HG03045 (cell line): ENCODE measurements at regions not wholly inside any gene's neighbourhood (a gene's known extent, or its start where the extent isn't known, plus 50 kb on each side); places are given as distances from the start of the nearest gene placed in this dataset.
"Not testable (repeated sequence)": the region's sequence is repeated elsewhere in the genome, so short reads cannot be mapped to it uniquely, and the experiment has no call there.

Source experiments
- ATAC-seq: cut with Tn5 transposase; IDR thresholded peaks from one replicate; pipeline ENCODE4 v1.9.1; 2021; ENCODE audit warnings: mild to moderate bottlenecking, moderate library complexity; ENCODE audit not compliant: unreplicated experiment

DNA sequence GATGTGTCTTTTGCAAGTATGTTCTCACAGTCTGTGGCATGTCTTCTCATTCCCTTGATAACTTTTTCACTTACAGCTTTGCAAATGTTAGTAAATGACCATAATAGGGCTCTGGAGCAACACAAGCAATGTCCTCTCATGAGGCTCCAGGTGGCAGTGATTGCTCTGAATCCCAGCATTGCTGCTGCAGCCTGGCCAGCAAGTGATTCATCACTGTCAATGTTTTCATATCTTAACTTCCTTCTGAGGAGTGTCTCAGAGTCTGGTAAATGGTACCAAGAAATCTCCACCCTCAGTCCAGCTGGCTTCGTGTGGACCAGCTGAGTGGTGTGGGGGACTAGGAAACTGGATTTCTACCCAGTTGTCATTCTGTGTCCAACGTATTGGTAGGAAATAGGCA lies 139.6 kb downstream of the MYLK4 start:
- no peak for ATAC-seq

DNA sequence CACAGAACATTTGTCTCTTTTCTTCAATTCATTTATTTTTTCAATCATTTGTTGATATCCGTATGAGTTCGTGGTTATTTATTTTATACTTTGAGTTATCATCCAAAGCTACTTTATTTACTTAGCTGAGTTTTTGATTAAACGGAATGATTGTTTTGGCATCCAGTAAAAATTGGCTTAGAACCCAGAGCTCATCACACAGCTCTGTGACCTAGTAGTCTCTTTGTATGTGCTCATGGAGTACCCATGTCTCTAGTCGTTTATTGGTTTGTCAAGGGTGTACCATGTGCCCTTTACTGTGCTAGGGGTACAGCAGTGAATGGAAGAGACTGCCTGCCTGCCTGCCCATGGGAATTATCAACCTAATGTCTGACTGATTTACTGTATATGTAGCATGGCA lies 142.2 kb downstream of the MYLK4 start:
- no peak for ATAC-seq

GRCh38 chr6:2600363-2600762 lies 150.4 kb downstream of the MYLK4 start:
- no peak for ATAC-seq

DNA sequence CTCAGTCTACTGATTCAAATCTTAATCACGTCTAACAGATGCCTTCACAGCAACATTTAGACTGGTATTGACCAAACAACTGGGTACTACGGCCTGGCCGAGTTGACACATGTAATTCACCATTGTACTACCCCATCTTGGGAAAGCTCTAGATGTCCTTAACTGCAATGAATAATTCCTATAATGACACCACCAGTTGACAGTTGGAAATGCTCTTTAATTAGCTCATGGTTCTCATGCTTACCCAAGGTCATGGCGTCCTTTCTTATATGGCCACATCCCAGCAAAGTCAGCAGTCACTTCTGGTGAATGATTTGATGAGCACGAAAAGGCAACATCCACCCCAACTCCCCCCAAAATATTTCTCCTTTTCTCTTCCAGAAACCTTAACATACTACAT lies 150.9 kb downstream of the MYLK4 start:
- ATAC-seq, result no peak

- no peak for ATAC-seq
These were observed 151.9 kb downstream of the MYLK4 start for GRCh38 chr6:2598867-2599266.

DNA sequence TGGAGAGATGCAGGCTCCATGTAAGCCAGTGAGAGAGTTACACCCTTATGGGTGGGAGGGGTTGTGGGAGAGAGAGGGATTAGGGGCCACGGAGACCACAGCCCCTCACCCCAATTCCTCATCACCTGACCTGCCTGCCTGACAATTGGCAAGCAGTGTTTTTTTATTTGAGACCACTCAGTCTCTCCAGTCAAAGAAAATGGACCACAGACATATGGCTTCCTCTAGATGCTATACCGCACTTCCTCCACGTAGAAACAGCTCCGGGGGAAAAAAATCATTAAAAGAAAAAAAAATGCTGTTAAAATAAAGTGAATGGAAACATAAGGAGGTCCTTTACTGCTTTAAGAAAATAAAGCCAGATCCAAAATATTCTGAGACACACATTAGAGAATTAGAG lies 152.7 kb downstream of the MYLK4 start:
- no peak for ATAC-seq

DNA sequence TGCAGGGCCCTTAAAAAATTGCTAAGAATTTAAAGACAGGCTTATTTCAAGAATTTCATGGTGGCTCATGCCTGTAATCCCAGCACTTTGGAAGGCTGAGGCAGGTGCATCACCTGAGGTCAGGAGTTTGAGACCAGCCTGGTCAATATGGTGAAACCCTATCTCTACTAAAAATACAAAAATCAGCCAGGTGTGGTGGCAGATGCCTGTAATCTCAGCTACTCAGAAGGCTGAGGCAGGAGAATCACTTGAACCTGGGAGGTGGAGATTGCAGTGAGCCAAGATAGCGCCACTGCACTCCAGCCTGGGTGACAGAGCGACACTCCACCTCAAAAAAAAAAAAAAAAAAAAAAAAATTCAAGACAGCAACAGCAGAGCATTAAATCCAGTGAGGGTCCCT lies 153.3 kb downstream of the MYLK4 start:
- ATAC-seq, result not testable (repeated sequence)

- no peak for ATAC-seq
These were observed 154.5 kb downstream of the MYLK4 start for GRCh38 chr6:2596222-2596621.

DNA sequence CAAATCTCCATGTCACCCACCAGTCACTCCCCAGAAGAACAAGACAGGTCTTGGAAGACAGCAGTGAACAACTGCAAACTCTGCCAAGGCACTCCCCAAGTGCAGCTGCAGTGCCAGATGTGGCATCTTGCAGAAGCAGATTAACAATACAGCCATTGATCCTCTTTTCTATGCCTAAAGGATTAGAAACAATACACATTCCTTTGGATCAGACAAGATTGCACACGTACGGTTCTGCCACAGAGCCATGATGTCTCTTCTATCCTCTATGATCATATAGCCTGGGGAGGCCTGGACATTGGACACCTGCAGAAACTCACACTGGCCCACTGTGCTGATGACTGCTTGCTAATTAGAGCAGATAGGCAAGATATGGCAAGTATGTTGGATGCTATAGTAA lies 155.9 kb downstream of the MYLK4 start:
- no peak for ATAC-seq

DNA sequence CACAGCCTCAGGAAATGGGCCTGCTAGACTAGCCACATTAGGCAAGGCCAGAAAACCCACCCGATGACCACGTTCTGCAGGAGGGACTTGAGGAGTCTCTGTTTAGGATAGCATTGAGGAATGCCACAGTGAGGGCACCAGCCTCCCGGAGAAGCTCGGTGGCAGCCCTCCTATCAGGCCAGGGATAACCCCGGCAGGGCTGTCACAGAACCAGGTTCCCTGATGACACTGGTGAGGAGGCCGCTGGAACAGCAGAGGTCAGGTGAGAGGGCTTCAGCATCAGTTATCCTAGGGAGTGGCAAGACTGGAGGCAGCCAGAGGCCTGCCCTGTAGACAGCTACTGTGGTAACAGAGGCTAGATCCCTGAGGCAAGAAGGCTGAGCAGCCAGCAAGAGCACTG lies 157.6 kb downstream of the MYLK4 start:
- ATAC-seq, result no peak

DNA sequence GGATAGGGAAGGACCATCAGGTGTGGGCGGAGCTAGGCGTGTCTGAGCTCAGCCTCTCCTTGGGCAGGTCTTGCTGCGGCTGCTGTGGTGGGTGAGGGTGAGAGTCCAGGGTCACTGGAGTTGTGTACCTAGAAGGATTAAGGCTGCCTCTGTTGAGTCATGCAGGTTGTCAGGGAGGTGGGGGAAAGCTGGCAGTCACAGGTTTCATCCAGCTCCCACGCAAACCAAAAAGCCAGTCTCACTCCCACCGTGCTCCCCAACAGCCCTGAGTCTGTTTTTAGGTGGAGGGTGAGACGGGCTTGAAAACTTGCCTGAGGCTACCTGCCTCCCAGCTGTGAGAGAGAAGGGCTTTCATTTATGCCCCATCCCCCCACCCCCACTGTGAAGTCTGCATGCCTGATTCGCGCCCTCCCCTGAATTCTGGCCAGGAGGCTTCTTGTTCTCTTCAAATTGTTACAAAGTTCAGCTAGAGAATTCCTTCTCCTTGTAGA lies 161.5 kb downstream of the MYLK4 start:
- ATAC-seq, result no peak

GRCh38 chr6:2583459-2583858 lies 167.3 kb downstream of the MYLK4 start:
- ATAC-seq, result no peak

DNA sequence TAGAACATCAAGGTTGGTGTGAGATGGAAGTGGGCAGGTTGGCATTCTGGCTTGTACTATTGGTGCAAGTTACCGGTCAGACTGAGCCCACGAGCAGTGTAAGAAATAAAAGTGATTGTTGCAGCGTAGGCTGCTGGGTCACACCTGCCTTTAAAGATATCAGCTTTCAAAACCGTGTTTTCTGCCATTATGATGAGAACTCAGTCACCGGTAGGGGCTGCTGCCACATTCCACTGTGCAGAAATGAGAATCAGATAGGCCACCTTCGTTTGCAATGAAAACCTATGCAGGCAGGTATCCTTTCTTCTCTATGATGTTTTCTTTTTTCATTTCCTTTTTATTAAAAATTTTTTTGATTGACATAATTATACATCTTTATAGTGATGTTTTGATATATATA lies 168.5 kb downstream of the MYLK4 start:
- no peak for ATAC-seq

DNA sequence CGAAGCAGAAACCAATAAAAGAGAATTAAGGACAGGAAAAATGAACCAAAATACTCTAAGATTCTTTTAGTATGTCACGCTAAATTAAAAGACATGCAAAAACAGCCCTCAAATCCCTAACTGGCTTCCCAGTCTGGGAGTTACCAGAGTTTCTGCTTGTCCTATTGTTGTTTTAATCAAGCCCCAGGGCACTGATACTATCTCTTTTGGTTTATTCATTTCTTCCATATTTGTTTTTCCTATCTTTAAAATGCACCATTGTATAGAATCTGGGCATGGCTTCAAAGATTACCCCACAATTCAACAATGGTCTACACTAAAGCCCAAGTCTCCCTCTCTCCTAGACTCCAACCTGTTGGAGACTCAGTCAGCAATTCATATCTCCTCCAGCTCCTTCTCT lies 169.1 kb downstream of the MYLK4 start:
- no peak for ATAC-seq

DNA sequence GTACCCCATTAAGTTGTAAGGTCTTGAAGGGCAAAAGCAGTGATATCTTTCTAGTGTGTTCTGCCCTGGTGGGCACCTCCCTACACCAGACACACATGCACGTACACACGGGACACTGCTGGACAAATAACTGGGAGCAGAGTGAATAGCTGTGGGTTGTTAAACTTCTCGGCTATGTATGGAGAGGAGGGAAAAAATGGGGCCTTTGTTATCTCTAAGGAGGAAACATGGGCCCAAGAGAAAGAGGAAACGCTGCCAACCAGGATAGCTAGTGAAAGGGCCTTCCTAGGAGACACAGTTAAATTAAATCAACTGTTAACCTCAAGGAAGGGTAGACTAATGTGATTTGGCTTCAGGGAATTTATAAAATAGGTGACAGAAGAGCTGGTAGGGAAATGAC lies 169.7 kb downstream of the MYLK4 start:
- ATAC-seq, result no peak

DNA sequence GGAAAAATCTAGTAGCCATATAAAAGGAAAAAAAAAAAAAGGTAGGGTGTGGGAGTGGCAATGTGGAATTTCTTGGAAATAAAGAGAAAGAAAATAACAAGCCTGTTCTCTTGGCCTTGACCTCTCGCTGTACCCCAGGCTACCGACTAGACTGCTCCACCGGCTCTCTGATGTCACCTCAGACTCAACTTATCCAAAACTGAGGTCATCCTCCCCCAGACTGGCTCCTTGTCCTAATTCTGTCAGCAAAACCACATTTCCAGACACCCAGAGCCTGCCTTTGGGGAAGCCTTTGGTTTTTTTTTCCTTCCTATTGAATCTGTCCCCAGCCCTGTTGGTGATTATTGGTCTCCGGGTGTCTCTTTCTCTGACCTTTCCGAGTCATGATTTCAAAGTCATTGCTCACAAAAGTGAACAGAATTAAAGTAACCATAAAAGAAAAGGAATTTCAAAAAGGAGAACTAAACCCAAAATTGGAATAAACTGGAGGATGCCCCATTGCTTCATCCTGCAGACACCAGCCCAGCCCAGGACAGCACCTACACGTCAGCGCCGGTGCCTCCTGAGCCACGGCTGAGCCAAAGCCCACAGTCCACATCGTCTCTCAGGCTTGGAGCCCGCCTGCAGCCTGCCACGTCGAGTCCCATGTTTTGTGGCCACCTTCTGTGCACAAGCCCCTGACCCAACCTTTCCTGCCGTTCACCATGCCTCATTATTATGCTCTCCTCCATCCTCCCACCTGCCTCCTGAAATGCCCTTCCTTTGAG lies 170.7 kb downstream of the MYLK4 start:
- ATAC-seq, result no peak

GRCh38 chr6:2579241-2579761 lies 171.4 kb downstream of the MYLK4 start:
- no peak for ATAC-seq

- ATAC-seq, result no peak
These were observed 172.0 kb downstream of the MYLK4 start for GRCh38 chr6:2578767-2579166.

- ATAC-seq, result no peak
These were observed 174.2 kb downstream of the MYLK4 start for GRCh38 chr6:2576499-2576898.

- ATAC-seq, result no peak
These were observed 175.5 kb downstream of the MYLK4 start for GRCh38 chr6:2575236-2575635.

- not testable (repeated sequence) for ATAC-seq
These were observed 181.3 kb downstream of the MYLK4 start for GRCh38 chr6:2569420-2569819.

DNA sequence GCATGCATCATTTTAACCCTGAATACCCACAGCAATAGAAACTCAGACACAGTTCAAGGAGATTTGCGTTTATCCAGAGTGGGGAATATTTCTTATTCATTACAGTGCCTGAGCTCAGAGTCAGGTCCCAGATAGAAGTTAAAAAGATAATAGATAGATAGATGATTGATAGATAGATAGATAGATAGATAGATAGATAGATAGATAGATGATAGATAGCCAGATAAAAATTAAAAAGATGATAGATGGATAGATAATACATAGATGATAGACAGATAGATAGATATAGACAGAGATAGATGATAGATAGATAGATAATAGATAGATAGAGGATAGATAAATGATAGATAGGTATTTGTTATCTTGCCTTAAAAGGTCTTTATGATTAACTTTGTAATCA lies 184.7 kb downstream of the MYLK4 start:
- ATAC-seq, result no peak

- no peak for ATAC-seq
These were observed 185.2 kb downstream of the MYLK4 start for GRCh38 chr6:2565499-2565898.
